PC-3 (cell line): ENCODE measurements at regions not wholly inside any gene's neighbourhood (a gene's known extent, or its start where the extent isn't known, plus 50 kb on each side); places are given as distances from the start of the nearest gene placed in this dataset.

Experiments used
- CTCF ChIP-seq: fragments of 300-600 bp; sonication (generic); conservative IDR thresholded peaks from 2 replicates; pipeline ENCODE4 v1.5.1; 2017; ENCODE audit warnings: antibody characterized with exemption, low read depth, mild to moderate bottlenecking, low read length
- EZH2phosphoT487 ChIP-seq: fragments of 300-600 bp; sonication (generic); IDR thresholded peaks from 2 replicates; pipeline ENCODE4 v1.6.1; 2018; ENCODE audit warnings: mild to moderate bottlenecking, antibody characterized with exemption, low read length, borderline replicate concordance

DNA sequence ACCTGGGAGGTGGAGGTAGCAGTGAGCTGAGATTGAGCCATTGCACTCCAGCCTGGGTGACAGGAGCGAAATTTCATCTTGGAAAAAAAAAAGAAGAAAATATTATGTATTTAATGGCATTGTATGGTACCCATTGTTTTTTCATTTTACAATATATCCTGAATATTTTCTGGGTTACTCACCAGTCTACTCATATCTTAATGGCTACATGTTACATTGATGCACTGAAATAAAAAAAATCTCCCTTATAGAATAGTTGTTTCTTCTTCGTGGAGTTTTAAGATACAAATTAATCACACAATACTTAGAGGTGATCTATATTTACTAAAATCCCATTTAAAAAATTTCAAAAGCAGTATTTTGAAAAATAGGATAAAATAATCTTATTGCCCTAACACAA is 66.3 kb upstream of the XPO1 start:
- no peak for TF ChIP-seq EZH2phosphoT487
- TF ChIP-seq CTCF = no peak
